IMR-90 (cell line): ENCODE measurements at regions not wholly inside any gene's neighbourhood (a gene's known extent, or its start where the extent isn't known, plus 50 kb on each side); places are given as distances from the start of the nearest gene placed in this dataset.

Source experiments
- ATAC-seq: fragments of 200-7000 bp; cut with Tn5 transposase; 2 replicates; pipeline ENCODE4 v1.9.1; 2020; ENCODE audit warnings: low read depth, mild to moderate bottlenecking, moderate library complexity
- BruUV-seq: library from RNA; stranded (reverse); fragments of 400-500 nt; replicated peaks from 2 replicates; lab custom pipeline; 2021; lab: Mats Ljungman, UMichigan
- CTCF ChIA-PET: fragments of 300-600 bp; formaldehyde crosslinking; extraction: SDS; loops from one replicate; lab custom pipeline; 2021; ENCODE audit warnings: antibody characterized with exemption; lab: Yijun Ruan, JAX
- POLR2A ChIA-PET: fragments of 300-600 bp; sonication (Branson Sonifier 250); formaldehyde crosslinking; loops from one replicate; lab custom pipeline; 2022; ENCODE audit warnings: antibody characterized with exemption; ENCODE audit not compliant: unreplicated experiment; lab: Charles Lee
- DNase-seq: peaks from one replicate; pipeline ENCODE4 v3.0.0; 2013
- H2AFZ ChIP-seq: replicated peaks from 2 replicates; pipeline ENCODE3; 2013; ENCODE audit warnings: low read length, mild to moderate bottlenecking; ENCODE audit not compliant: poor library complexity
- H2AK5ac ChIP-seq: 2 replicates; pipeline ENCODE4 v1.6.1; 2013; ENCODE audit warnings: low read depth, low read length, inconsistent platforms
- H2AK9ac ChIP-seq: replicated peaks from 2 replicates; pipeline ENCODE3; 2013; ENCODE audit warnings: mild to moderate bottlenecking, low read depth, low read length, moderate library complexity; ENCODE audit not compliant: poor library complexity
- H2BK120ac ChIP-seq: 2 replicates; pipeline ENCODE4 v1.6.1; 2013; ENCODE audit warnings: low read depth, low read length, inconsistent platforms
- H2BK15ac ChIP-seq: 3 replicates; pipeline ENCODE4 v1.6.1; 2013; ENCODE audit warnings: low read depth, low read length, inconsistent platforms
- H2BK20ac ChIP-seq: 2 replicates; pipeline ENCODE4 v1.6.1; 2013; ENCODE audit warnings: low read depth, mild to moderate bottlenecking, inconsistent platforms, low read length, moderate library complexity
- H2BK5ac ChIP-seq: 2 replicates; pipeline ENCODE4 v1.6.1; 2013; ENCODE audit warnings: mild to moderate bottlenecking, low read depth, low read length, inconsistent platforms; ENCODE audit not compliant: poor library complexity, severe bottlenecking
- H3K14ac ChIP-seq: replicated peaks from 2 replicates; pipeline ENCODE4 v1.6.1; 2013; ENCODE audit warnings: low read depth, low read length, inconsistent platforms
- H3K18ac ChIP-seq: 2 replicates; pipeline ENCODE4 v1.6.1; 2013; ENCODE audit warnings: low read depth, low read length, control low read depth
- H3K23ac ChIP-seq: 2 replicates; pipeline ENCODE4 v1.6.1; 2013; ENCODE audit warnings: low read depth, low read length, inconsistent platforms
- H3K27ac ChIP-seq: 2 replicates; pipeline ENCODE4 v1.5.1; 2013; ENCODE audit warnings: mild to moderate bottlenecking, control low read depth, low read length; ENCODE audit not compliant: insufficient read depth
- H3K27me3 ChIP-seq: 2 replicates; pipeline ENCODE4 v1.6.1; 2013; ENCODE audit warnings: low read length; ENCODE audit not compliant: control insufficient read depth, insufficient read depth
- H3K36me3 ChIP-seq: 2 replicates; pipeline ENCODE4 v1.6.1; 2013; ENCODE audit warnings: low read length, mixed read lengths; ENCODE audit not compliant: control insufficient read depth, insufficient read depth
- H3K4ac ChIP-seq: 2 replicates; pipeline ENCODE4 v1.6.1; 2013; ENCODE audit warnings: low read depth, low read length, inconsistent platforms
- H3K4me1 ChIP-seq: 2 replicates; pipeline ENCODE4 v1.6.1; 2013; ENCODE audit warnings: low read length, mixed read lengths; ENCODE audit not compliant: control insufficient read depth, insufficient read depth
- H3K4me2 ChIP-seq: 2 replicates; pipeline ENCODE4 v1.6.1; 2013; ENCODE audit warnings: low read depth, mild to moderate bottlenecking, control low read depth, low read length, moderate library complexity
- H3K4me3 ChIP-seq: 2 replicates; pipeline ENCODE4 v1.5.1; 2013; ENCODE audit warnings: low read depth, mild to moderate bottlenecking, control low read depth, low read length, moderate library complexity; ENCODE audit not compliant: insufficient read depth
- H3K56ac ChIP-seq: 2 replicates; pipeline ENCODE4 v1.6.1; 2013; ENCODE audit warnings: low read length, inconsistent platforms; ENCODE audit not compliant: insufficient read depth; ENCODE audit errors: extremely low read depth
- H3K79me1 ChIP-seq, 2 experiments: 2 replicates each; pipeline ENCODE4 v1.6.1; 2013; ENCODE audit warnings: low read length in 2 of 2, inconsistent platforms in 1 of 2, low read depth in 1 of 2
- H3K9ac ChIP-seq: 2 replicates; pipeline ENCODE4 v1.6.1; 2013; ENCODE audit warnings: low read depth, low read length, control low read depth
- H3K9me1 ChIP-seq: 2 replicates; pipeline ENCODE4 v1.6.1; 2013; ENCODE audit warnings: low read length, inconsistent platforms; ENCODE audit not compliant: insufficient read depth
- H3K9me3 ChIP-seq: 2 replicates; pipeline ENCODE4 v1.6.1; 2013; ENCODE audit warnings: low read length; ENCODE audit not compliant: control insufficient read depth, insufficient read depth
- H4K20me1 ChIP-seq: 2 replicates; pipeline ENCODE4 v1.6.1; 2013; ENCODE audit warnings: low read length, inconsistent platforms; ENCODE audit not compliant: insufficient read depth
- H4K5ac ChIP-seq: 2 replicates; pipeline ENCODE4 v1.6.1; 2013; ENCODE audit warnings: mild to moderate bottlenecking, low read depth, low read length, control low read depth
- H4K8ac ChIP-seq, 2 experiments: 2 replicates each; pipeline ENCODE4 v1.6.1; 2013; ENCODE audit warnings: low read depth in 2 of 2, low read length in 2 of 2, control low read depth in 1 of 2, inconsistent platforms in 1 of 2
- H4K91ac ChIP-seq: 2 replicates; pipeline ENCODE4 v1.6.1; 2013; ENCODE audit warnings: low read depth, low read length, inconsistent platforms; ENCODE audit not compliant: insufficient read depth
- BHLHE40 ChIP-seq: fragments of 150-350 bp; IDR thresholded peaks from 2 replicates; pipeline ENCODE4 v1.6.1; 2016; ENCODE audit warnings: mild to moderate bottlenecking, low read depth, low read length
- CEBPB ChIP-seq: IDR thresholded peaks from 2 replicates; pipeline ENCODE4 v1.6.1; 2012; ENCODE audit warnings: low read depth, low read length, improper control_type of control experiment
- CHD1 ChIP-seq: IDR thresholded peaks from 2 replicates; pipeline ENCODE4 v1.6.1; 2012; ENCODE audit warnings: low read depth, low read length, improper control_type of control experiment
- CTCF ChIP-seq: conservative IDR thresholded peaks from 2 replicates; pipeline ENCODE4 v1.5.1; 2012; ENCODE audit warnings: mild to moderate bottlenecking, low read depth, low read length, improper control_type of control experiment
- FOS ChIP-seq: fragments of 150-350 bp; IDR thresholded peaks from 2 replicates; pipeline ENCODE4 v1.6.1; 2016; ENCODE audit warnings: low read depth, low read length
- MAFK ChIP-seq: IDR thresholded peaks from 2 replicates; pipeline ENCODE4 v1.6.1; 2012; ENCODE audit warnings: low read depth, low read length, improper control_type of control experiment
- MAZ ChIP-seq: IDR thresholded peaks from 2 replicates; pipeline ENCODE4 v1.6.1; 2012; ENCODE audit warnings: low read depth, mild to moderate bottlenecking, low read length, improper control_type of control experiment, moderate library complexity, borderline replicate concordance
- MXI1 ChIP-seq: IDR thresholded peaks from 2 replicates; pipeline ENCODE4 v1.6.1; 2012; ENCODE audit warnings: low read depth, mild to moderate bottlenecking, low read length, moderate library complexity, borderline replicate concordance
- NFE2L2 ChIP-seq: fragments of 150-350 bp; IDR thresholded peaks from 2 replicates; pipeline ENCODE4 v1.6.1; 2016; ENCODE audit warnings: low read depth, mild to moderate bottlenecking, low read length
- POLR2A ChIP-seq: IDR thresholded peaks from 2 replicates; pipeline ENCODE4 v1.6.1; 2012; ENCODE audit warnings: mild to moderate bottlenecking, low read depth, low read length
- RAD21 ChIP-seq: IDR thresholded peaks from 2 replicates; pipeline ENCODE4 v1.6.1; 2012; ENCODE audit warnings: low read length, improper control_type of control experiment
- RFX5 ChIP-seq: IDR thresholded peaks from 2 replicates; pipeline ENCODE4 v1.8.0; 2012; ENCODE audit warnings: low read depth, mild to moderate bottlenecking, low read length, moderate library complexity
- SMC3 ChIP-seq: fragments of 150-350 bp; IDR thresholded peaks from 2 replicates; pipeline ENCODE4 v1.6.1; 2016; ENCODE audit warnings: low read depth, mild to moderate bottlenecking, antibody characterized with exemption, low read length, moderate library complexity
- WGBS, 2 experiments: methylation state at CpG; one replicate each; pipeline versions ENCODE4 v1.1.5 to v1.1.7; 2013; ENCODE audit warnings: missing lambda C conversion rate in 2 of 2; ENCODE audit not compliant: insufficient read length in 1 of 2; ENCODE audit errors: extremely low coverage in 2 of 2; 5-methylcytosine and 5-hydroxymethylcytosine counted together
- dilution Hi-C: fragments of 300-500 bp; cut with HindIII; formaldehyde crosslinking; loops from one replicate; pipeline ENCODE4 v1.14.3; 2018; ENCODE audit warnings: low sequenced_read_pairs; ENCODE audit not compliant: unreplicated experiment
- in situ Hi-C: fragments of 300-500 bp; cut with MboI; formaldehyde crosslinking; loops from 3 replicates; pipeline ENCODE4 v1.14.3; 2019; ENCODE audit warnings: low sequenced_read_pairs, inconsistent platforms, mixed read lengths
- intact Hi-C: fragments of 100-400 bp; cut with micrococcal nuclease; formaldehyde crosslinking; loops from 2 replicates; pipeline ENCODE4 v1.10.0; 2022
- TF ChIP-seq, protein P1 (sequence below): fragments of 150-350 bp; IDR thresholded peaks from 2 replicates; pipeline ENCODE4 v1.6.1; 2017; ENCODE audit warnings: mild to moderate bottlenecking, antibody characterized with exemption, low read length, low read depth
- TF ChIP-seq, protein P2 (sequence below): fragments of 150-350 bp; IDR thresholded peaks from 2 replicates; pipeline ENCODE4 v1.6.1; 2016; ENCODE audit warnings: low read depth, mild to moderate bottlenecking, low read length, moderate library complexity, borderline replicate concordance

GRCh38 chr7:126041472-126041871 lies 1111.8 kb upstream of the POT1 start:
- no TSS peak for BruUV-seq
- dilution Hi-C loops = no loop called here

More at GRCh38 chr7:126041472-126041871, 1111.8 kb upstream of the POT1 start:
- H3K27ac ChIP-seq = no peak overlapping the region
- H4K20me1 ChIP-seq = no peaks in the 10 kb centered on the region
- POLR2A ChIA-PET = no interaction called here
- no peaks in the 10 kb centered on the region for H3K36me3 ChIP-seq
- no peak overlapping the region for H2AK9ac ChIP-seq
- no peak overlapping the region for H4K5ac ChIP-seq
- H3K14ac ChIP-seq = no peak overlapping the region
- no peak overlapping the region for H2AFZ ChIP-seq
- DNase-seq (no peak), ATAC-seq (no peak)
- no peak for TF ChIP-seq POLR2A
- TF ChIP-seq NFE2L2 = no peak
- TF ChIP-seq RFX5 = no peak
- TF ChIP-seq, protein P1, sequence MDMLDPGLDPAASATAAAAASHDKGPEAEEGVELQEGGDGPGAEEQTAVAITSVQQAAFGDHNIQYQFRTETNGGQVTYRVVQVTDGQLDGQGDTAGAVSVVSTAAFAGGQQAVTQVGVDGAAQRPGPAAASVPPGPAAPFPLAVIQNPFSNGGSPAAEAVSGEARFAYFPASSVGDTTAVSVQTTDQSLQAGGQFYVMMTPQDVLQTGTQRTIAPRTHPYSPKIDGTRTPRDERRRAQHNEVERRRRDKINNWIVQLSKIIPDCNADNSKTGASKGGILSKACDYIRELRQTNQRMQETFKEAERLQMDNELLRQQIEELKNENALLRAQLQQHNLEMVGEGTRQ = no peak
- TF ChIP-seq MXI1 = no peak
- TF ChIP-seq RAD21 = no peak
- no peak for TF ChIP-seq BHLHE40
- TF ChIP-seq CHD1 = no peak
- TF ChIP-seq CEBPB = no peak
- no peak for TF ChIP-seq MAZ
- TF ChIP-seq MAFK = no peak
- no peak for TF ChIP-seq FOS
- TF ChIP-seq, protein P2, sequence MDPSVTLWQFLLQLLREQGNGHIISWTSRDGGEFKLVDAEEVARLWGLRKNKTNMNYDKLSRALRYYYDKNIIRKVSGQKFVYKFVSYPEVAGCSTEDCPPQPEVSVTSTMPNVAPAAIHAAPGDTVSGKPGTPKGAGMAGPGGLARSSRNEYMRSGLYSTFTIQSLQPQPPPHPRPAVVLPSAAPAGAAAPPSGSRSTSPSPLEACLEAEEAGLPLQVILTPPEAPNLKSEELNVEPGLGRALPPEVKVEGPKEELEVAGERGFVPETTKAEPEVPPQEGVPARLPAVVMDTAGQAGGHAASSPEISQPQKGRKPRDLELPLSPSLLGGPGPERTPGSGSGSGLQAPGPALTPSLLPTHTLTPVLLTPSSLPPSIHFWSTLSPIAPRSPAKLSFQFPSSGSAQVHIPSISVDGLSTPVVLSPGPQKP = no peak
- TF ChIP-seq CTCF = no peak
- no peak for TF ChIP-seq SMC3
- intact Hi-C loops (no loop called here), in situ Hi-C loops (no loop called here)
- no peak overlapping the region for H4K91ac ChIP-seq
- no peaks in the 10 kb centered on the region for H3K9me1 ChIP-seq
- H2BK120ac ChIP-seq = no peak overlapping the region
- CTCF ChIA-PET = no interaction called here
- H3K27me3 ChIP-seq = no peaks in the 10 kb centered on the region
- H2BK5ac ChIP-seq = no peak overlapping the region
- H2AK5ac ChIP-seq = no peak overlapping the region
- no peak overlapping the region for H3K18ac ChIP-seq
- H3K4me1 ChIP-seq = no peaks in the 10 kb centered on the region
- WGBS, 2 experiments = no CpG with 5 or more reads among the region's 5 CpGs
- no peak overlapping the region for H3K4ac ChIP-seq
- H3K4me2 ChIP-seq = no peak overlapping the region
- no peak overlapping the region for H3K56ac ChIP-seq
- no peak overlapping the region for H3K23ac ChIP-seq
- H3K4me3 ChIP-seq = no peak overlapping the region
- no peak overlapping the region for H2BK20ac ChIP-seq
- H2BK15ac ChIP-seq = no peak overlapping the region
- no peak overlapping the region for H3K9ac ChIP-seq
- H3K9me3 ChIP-seq = peaks cover 14% of the 10 kb centered on the region
- H3K79me1 ChIP-seq = no peaks in the 10 kb centered on the region
- no peak overlapping the region for H4K8ac ChIP-seq
